GM12878 (cell line): ENCODE measurements at regions not wholly inside any gene's neighbourhood (a gene's known extent, or its start where the extent isn't known, plus 50 kb on each side); places are given as distances from the start of the nearest gene placed in this dataset.

Experiments
- ATAC-seq: fragments of 200-7000 bp; cut with Tn5 transposase; 3 replicates; pipeline ENCODE4 v1.9.1; 2020; ENCODE audit warnings: mild to moderate bottlenecking, moderate library complexity
- BruUV-seq: library from RNA; stranded (reverse); fragments of 400-500 nt; replicated peaks from 2 replicates; lab custom pipeline; 2021; lab: Mats Ljungman, UMichigan
- CTCF ChIA-PET: fragments of 300-600 bp; sonication (Branson Sonifier 250); formaldehyde crosslinking; extraction: SDS; loops from one replicate; lab custom pipeline; 2021; ENCODE audit warnings: inconsistent platforms; lab: Yijun Ruan, JAX
- POLR2A ChIA-PET: fragments of 350-600 bp; formaldehyde crosslinking; extraction: SDS; loops from one replicate; lab custom pipeline; 2021; ENCODE audit warnings: inconsistent platforms; lab: Charles Lee
- RAD21 ChIA-PET: fragments of 300-600 bp; sonication (Branson Sonifier 250); formaldehyde crosslinking; loops from one replicate; lab custom pipeline; 2023; ENCODE audit warnings: antibody characterized with exemption; ENCODE audit not compliant: unreplicated experiment; lab: Charles Lee
- SMC1A ChIA-PET: fragments of 300-600 bp; sonication (Branson Sonifier 250); formaldehyde crosslinking; loops from one replicate; lab custom pipeline; 2023; ENCODE audit not compliant: unreplicated experiment, uncharacterized antibody; lab: Charles Lee
- DNase-seq: peaks from one replicate; pipeline ENCODE4 v3.0.0-alpha.2; 2011; ENCODE audit warnings: low read depth, low spot score
- FAIRE-seq: peaks from 3 replicates; lab custom pipeline; 2011; peaks lifted over from hg19 to GRCh38; lab: Jason Lieb, UNC
- H2AFZ ChIP-seq: 2 replicates; pipeline ENCODE4 v1.6.0; 2011; ENCODE audit warnings: low read depth, low read length, control low read depth; ENCODE audit not compliant: control insufficient read depth
- H3K27ac ChIP-seq: 2 replicates; pipeline ENCODE4 v1.5.1; 2011; ENCODE audit warnings: control low read depth; ENCODE audit not compliant: control insufficient read depth, insufficient read depth
- H3K27me3 ChIP-seq, 2 experiments: replicated peaks in 1 of 2; 2 replicates each; pipeline versions ENCODE4 v1.6.0 to v1.6.1; 2011; ENCODE audit warnings: low read length in 1 of 2; ENCODE audit not compliant: control insufficient read depth in 2 of 2, insufficient read depth in 2 of 2
- H3K36me3 ChIP-seq, 2 experiments: 2 replicates each; pipeline ENCODE4 v1.5.1; 2011; ENCODE audit warnings: low read length in 1 of 2; ENCODE audit not compliant: control insufficient read depth in 2 of 2, insufficient read depth in 2 of 2
- H3K4me1 ChIP-seq: 2 replicates; pipeline ENCODE4 v1.6.1; 2011; ENCODE audit warnings: mild to moderate bottlenecking, low read length, moderate library complexity, mixed read lengths; ENCODE audit not compliant: control insufficient read depth, insufficient read depth
- H3K4me2 ChIP-seq: 2 replicates; pipeline ENCODE4 v1.6.0; 2011; ENCODE audit warnings: control low read depth; ENCODE audit not compliant: control insufficient read depth, insufficient read depth
- H3K4me3 ChIP-seq: fragments of 200-600 bp; sonication (generic); 2 replicates; pipeline ENCODE4 v1.5.1; 2016
- H3K79me2 ChIP-seq: 2 replicates; pipeline ENCODE4 v1.6.0; 2011; ENCODE audit warnings: low read length; ENCODE audit not compliant: control insufficient read depth, insufficient read depth
- H3K9ac ChIP-seq: 2 replicates; pipeline ENCODE4 v1.8.0; 2011; ENCODE audit warnings: low read length, control low read depth, mixed read lengths; ENCODE audit not compliant: control insufficient read depth, insufficient read depth
- H3K9me3 ChIP-seq: replicated peaks from 3 replicates; pipeline ENCODE4 v1.5.1; 2011; ENCODE audit warnings: mild to moderate bottlenecking, low read length; ENCODE audit not compliant: control insufficient read depth, insufficient read depth
- H4K20me1 ChIP-seq: 2 replicates; pipeline ENCODE4 v1.6.0; 2011; ENCODE audit not compliant: control insufficient read depth, insufficient read depth
- CBX3 ChIP-seq: fragments of 200-600 bp; sonication (generic); IDR thresholded peaks from 2 replicates; pipeline ENCODE4 v1.6.1; 2016; ENCODE audit warnings: low read depth, borderline replicate concordance
- CEBPZ ChIP-seq: fragments of 150-350 bp; IDR thresholded peaks from 2 replicates; pipeline ENCODE4 v1.6.1; 2016; ENCODE audit warnings: low read depth, low read length
- E2F8 ChIP-seq: fragments of 450-650 bp; IDR thresholded peaks from 2 replicates; pipeline ENCODE4 v1.6.1; 2018; ENCODE audit warnings: mild to moderate bottlenecking, low read depth, moderate library complexity; ENCODE audit not compliant: partially characterized antibody
- EED ChIP-seq: sonication (generic); IDR thresholded peaks from 2 replicates; pipeline ENCODE4 v1.6.1; 2016; ENCODE audit warnings: antibody characterized with exemption, low read depth
- EP300 ChIP-seq, 2 experiments: fragments of 150-350 bp in 1 of 2; IDR thresholded peaks; 2 replicates each; pipeline ENCODE4 v1.6.1; 2011 to 2012; ENCODE audit warnings: low read depth in 2 of 2, low read length in 2 of 2, borderline replicate concordance in 1 of 2, improper control_type of control experiment in 1 of 2, inconsistent platforms in 1 of 2; ENCODE audit not compliant: control insufficient read depth in 1 of 2
- HCFC1 ChIP-seq: fragments of 150-350 bp; IDR thresholded peaks from 2 replicates; pipeline ENCODE4 v1.6.1; 2014; ENCODE audit warnings: low read length
- SPI1 ChIP-seq: IDR thresholded peaks from 2 replicates; pipeline ENCODE4 v1.6.1; 2011; ENCODE audit warnings: low read depth, mild to moderate bottlenecking, low read length, moderate library complexity, borderline replicate concordance; ENCODE audit not compliant: insufficient read depth
- TCF12 ChIP-seq: IDR thresholded peaks from 2 replicates; pipeline ENCODE4 v1.6.1; 2011; ENCODE audit warnings: low read depth, mild to moderate bottlenecking, low read length
- USF2 ChIP-seq: IDR thresholded peaks from 2 replicates; pipeline ENCODE4 v1.6.1; 2011; ENCODE audit warnings: low read depth, low read length, improper control_type of control experiment, borderline replicate concordance
- WRNIP1 ChIP-seq: IDR thresholded peaks from 2 replicates; pipeline ENCODE4 v1.6.1; 2011; ENCODE audit warnings: low read depth, low read length, improper control_type of control experiment, borderline replicate concordance
- YBX1 ChIP-seq: fragments of 450-650 bp; IDR thresholded peaks from 2 replicates; pipeline ENCODE4 v1.6.1; 2016; ENCODE audit warnings: antibody characterized with exemption
- WGBS: methylation state at CpG from one replicate; pipeline ENCODE4 v1.1.6; 2016; ENCODE audit warnings: low lambda C conversion rate; ENCODE audit not compliant: insufficient replicate concordance, insufficient coverage; ENCODE audit errors: missing lambda C conversion rate; 5-methylcytosine and 5-hydroxymethylcytosine counted together
- in situ Hi-C: fragments of 300-500 bp; cut with MboI; formaldehyde crosslinking; loops from 9 replicates; pipeline ENCODE4 v1.14.3; 2018; ENCODE audit warnings: mixed read lengths
- intact Hi-C: fragments of 100-400 bp; cut with micrococcal nuclease; formaldehyde crosslinking; loops from one replicate; pipeline ENCODE4 v1.14.2; 2022; ENCODE audit not compliant: unreplicated experiment

- no peak for TF ChIP-seq TCF12
- TF ChIP-seq CBX3, result no peak
- peak; percentile 7; the same call in 1 of the 2 replicates for TF ChIP-seq SPI1
- TF ChIP-seq EP300 (IDR thresholded peaks at IDR 0.05; ENCODE audit: borderline replicate concordance in 1 of 2, control insufficient read depth in 1 of 2, low read depth in 2 of 2, low read length in 2 of 2), result no peak
- FAIRE-seq, result no peak
- Histone ChIP-seq H3K4me3 (no peak overlapping the region), H3K9ac (no peak overlapping the region), H3K79me2 (no peaks in the 10 kb centered on the region), H3K27ac (no peak overlapping the region), H3K4me1 (no peaks in the 10 kb centered on the region), H3K9me3 (no peaks in the 10 kb centered on the region), H4K20me1 (no peaks in the 10 kb centered on the region), H3K27me3 (no peaks in the 10 kb centered on the region), H2AFZ (no peak overlapping the region), H3K4me2 (no peak overlapping the region), H3K36me3 (no peaks in the 10 kb centered on the region)
- DNase-seq, result no peak
- CTCF ChIA-PET, result no interaction called here
- peak; percentile 50; the same call in 2 of the 3 replicates for ATAC-seq
- SMC1A ChIA-PET, result no interaction called here
- RAD21 ChIA-PET, result no interaction called here
- in situ Hi-C loops (no loop called here), intact Hi-C loops (no loop called here)
- POLR2A ChIA-PET, result no interaction called here
- WGBS, result 0% methylated on average over 2 of the region's 2 CpGs
- BruUV-seq, result no TSS peak
Observed at GRCh38 chr4:65021149-65021548, 611.9 kb upstream of the TECRL start.

- intact Hi-C loops, result no loop called here
- TF ChIP-seq YBX1, result no peak
- TF ChIP-seq CEBPZ, result no peak
- TF ChIP-seq WRNIP1, result no peak
- no peak for TF ChIP-seq USF2
- TF ChIP-seq HCFC1, result no peak
- TF ChIP-seq E2F8, result no peak
- no peak for TF ChIP-seq EED
Observed at GRCh38 chr4:65019775-65020174, 610.5 kb upstream of the TECRL start.

More at GRCh38 chr4:65019775-65020174, 610.5 kb upstream of the TECRL start:
- no peak for ATAC-seq
- no peaks in the 10 kb centered on the region for H4K20me1 ChIP-seq
- no TSS peak for BruUV-seq
- no peaks in the 10 kb centered on the region for H3K36me3 ChIP-seq
- ChIA-PET RAD21 (no interaction called here), POLR2A (no interaction called here), CTCF (no interaction called here), SMC1A (no interaction called here)
- no peaks in the 10 kb centered on the region for H3K27me3 ChIP-seq
- H3K79me2 ChIP-seq, result no peaks in the 10 kb centered on the region
- FAIRE-seq, result no peak
- no peak overlapping the region for H3K4me3 ChIP-seq
- DNase-seq, result no peak
- in situ Hi-C loops, result no loop called here
- 14% methylated on average over 3 of the region's 3 CpGs for WGBS
- no peak overlapping the region for H2AFZ ChIP-seq
- H3K4me2 ChIP-seq, result no peak overlapping the region
- no peak overlapping the region for H3K27ac ChIP-seq
- no peaks in the 10 kb centered on the region for H3K9me3 ChIP-seq
- H3K4me1 ChIP-seq, result no peaks in the 10 kb centered on the region
- H3K9ac ChIP-seq, result no peak overlapping the region
